Lower lobe of right lung (tissue), 2 donors: ENCODE measurements at regions not wholly inside any gene's neighbourhood (a gene's known extent, or its start where the extent isn't known, plus 50 kb on each side); places are given as distances from the start of the nearest gene placed in this dataset.

Source experiments
- ATAC-seq, 2 donors: fragments of 200-7000 bp; cut with Tn5 transposase; one replicate each; pipeline ENCODE4 v1.9.1; 2020 to 2022; ENCODE audit warnings: mild to moderate bottlenecking in 2 of 2, moderate library complexity in 2 of 2
- DNase-seq: peaks from one replicate; pipeline ENCODE4 v3.0.0-alpha.2; 2020
- H3K27ac ChIP-seq: fragments of 200-600 bp; one replicate; pipeline ENCODE4 v1.8.0; 2022
- H3K27me3 ChIP-seq: fragments of 200-600 bp; one replicate; pipeline ENCODE4 v1.8.0; 2022; ENCODE audit warnings: low read depth
- H3K36me3 ChIP-seq: fragments of 200-600 bp; one replicate; pipeline ENCODE4 v1.8.0; 2022; ENCODE audit warnings: mild to moderate bottlenecking
- H3K4me1 ChIP-seq: fragments of 200-600 bp; one replicate; pipeline ENCODE4 v1.8.0; 2022
- H3K4me3 ChIP-seq: fragments of 200-600 bp; one replicate; pipeline ENCODE4 v1.8.0; 2022; ENCODE audit warnings: mild to moderate bottlenecking
- H3K9me3 ChIP-seq: fragments of 200-600 bp; one replicate; pipeline ENCODE4 v1.8.0; 2022
- intact Hi-C: fragments of 100-400 bp; cut with DNase I; formaldehyde crosslinking; loops from one replicate; pipeline ENCODE4 v1.11.0; 2022
- TF ChIP-seq, protein P1 (sequence below): fragments of 200-600 bp; IDR thresholded peaks from one replicate; pipeline ENCODE4 v1.8.0; 2022; ENCODE audit warnings: antibody characterized with exemption, mild to moderate bottlenecking
- donor health status: DM: no; HTN: yes; CAD: no; lungs with severe emphysema.

DNA sequence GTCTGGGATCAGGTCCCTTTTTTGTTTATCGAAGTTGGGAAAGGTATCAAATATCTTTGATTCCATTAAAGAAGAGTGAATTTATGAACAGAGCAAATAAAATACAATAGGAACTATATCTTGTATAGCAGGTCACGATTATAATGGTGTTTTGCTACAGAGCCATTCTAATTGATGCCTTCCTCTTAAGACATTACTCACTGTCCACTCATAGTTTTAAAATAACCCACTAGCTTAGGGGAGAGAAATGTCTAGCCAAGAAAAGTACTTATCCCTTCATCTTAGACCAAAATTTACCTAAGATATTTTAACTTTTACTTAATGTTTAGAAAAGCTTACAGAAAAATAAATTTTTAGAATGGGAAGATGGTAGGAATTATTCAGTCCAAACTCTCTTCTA, 112.0 kb upstream of the PABPC4L start:
- H3K27ac ChIP-seq: no peak overlapping the region

DNA sequence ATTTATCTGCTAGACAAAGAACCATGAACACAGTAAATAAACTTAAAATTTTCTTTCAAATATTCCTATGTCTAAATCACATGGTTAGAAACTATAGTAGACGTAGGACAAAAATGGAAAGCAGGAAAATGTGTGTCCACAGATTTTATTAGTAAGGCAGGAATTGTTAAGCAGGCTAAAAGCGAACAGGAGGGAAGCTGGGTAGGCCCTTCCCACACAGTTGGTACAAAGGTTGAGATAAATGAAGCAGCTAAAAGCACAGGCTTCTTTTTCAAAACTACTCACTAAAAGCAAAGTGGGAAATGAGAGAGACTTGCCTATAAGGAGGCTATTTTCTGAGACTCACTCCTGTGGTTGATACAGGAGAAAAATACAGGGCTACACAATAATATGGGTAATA, 108.1 kb upstream of the PABPC4L start:
- no peak overlapping the region for H3K4me3 ChIP-seq
- H3K36me3 ChIP-seq: no peaks in the 10 kb centered on the region
- intact Hi-C loops: no loop called here
- ATAC-seq: no peak
- H3K9me3 ChIP-seq: no peaks in the 10 kb centered on the region
- no peaks in the 10 kb centered on the region for H3K4me1 ChIP-seq
- no peak overlapping the region for H3K27ac ChIP-seq
- H3K27me3 ChIP-seq: no peaks in the 10 kb centered on the region
- no peak for DNase-seq
- TF ChIP-seq, protein P1, sequence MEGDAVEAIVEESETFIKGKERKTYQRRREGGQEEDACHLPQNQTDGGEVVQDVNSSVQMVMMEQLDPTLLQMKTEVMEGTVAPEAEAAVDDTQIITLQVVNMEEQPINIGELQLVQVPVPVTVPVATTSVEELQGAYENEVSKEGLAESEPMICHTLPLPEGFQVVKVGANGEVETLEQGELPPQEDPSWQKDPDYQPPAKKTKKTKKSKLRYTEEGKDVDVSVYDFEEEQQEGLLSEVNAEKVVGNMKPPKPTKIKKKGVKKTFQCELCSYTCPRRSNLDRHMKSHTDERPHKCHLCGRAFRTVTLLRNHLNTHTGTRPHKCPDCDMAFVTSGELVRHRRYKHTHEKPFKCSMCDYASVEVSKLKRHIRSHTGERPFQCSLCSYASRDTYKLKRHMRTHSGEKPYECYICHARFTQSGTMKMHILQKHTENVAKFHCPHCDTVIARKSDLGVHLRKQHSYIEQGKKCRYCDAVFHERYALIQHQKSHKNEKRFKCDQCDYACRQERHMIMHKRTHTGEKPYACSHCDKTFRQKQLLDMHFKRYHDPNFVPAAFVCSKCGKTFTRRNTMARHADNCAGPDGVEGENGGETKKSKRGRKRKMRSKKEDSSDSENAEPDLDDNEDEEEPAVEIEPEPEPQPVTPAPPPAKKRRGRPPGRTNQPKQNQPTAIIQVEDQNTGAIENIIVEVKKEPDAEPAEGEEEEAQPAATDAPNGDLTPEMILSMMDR: no peak

More for the DNA sequence above, 112.0 kb upstream of the PABPC4L start:
- TF ChIP-seq, protein P1: no peak
- no peaks in the 10 kb centered on the region for H3K27me3 ChIP-seq
- H3K4me1 ChIP-seq: no peaks in the 10 kb centered on the region
- ATAC-seq (no peak), DNase-seq (no peak)
- H3K9me3 ChIP-seq: no peaks in the 10 kb centered on the region
- no peak overlapping the region for H3K4me3 ChIP-seq
- intact Hi-C loops: no loop called here
- no peaks in the 10 kb centered on the region for H3K36me3 ChIP-seq

DNA sequence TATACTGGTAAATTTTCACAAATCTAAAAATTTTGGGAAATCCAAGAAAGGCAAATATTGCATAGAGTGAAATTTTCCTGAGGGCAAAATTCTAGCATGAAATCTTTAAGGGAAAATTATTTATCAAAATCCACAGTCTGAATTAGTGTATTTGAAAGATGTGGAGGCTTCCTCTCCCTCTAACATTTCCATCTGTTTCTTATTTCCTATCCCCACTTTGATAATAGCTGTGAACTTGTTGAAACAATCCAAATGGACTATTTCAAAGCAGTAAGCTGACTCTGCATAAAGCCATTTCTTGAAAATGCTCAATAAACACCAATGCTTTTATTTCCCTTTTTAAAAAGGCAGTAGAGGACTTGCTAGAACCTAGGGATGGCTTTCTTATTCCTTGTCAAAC, 107.3 kb upstream of the PABPC4L start:
- ATAC-seq: no peak
- no peaks in the 10 kb centered on the region for H3K9me3 ChIP-seq
- H3K4me1 ChIP-seq: no peaks in the 10 kb centered on the region
- intact Hi-C loops: no loop called here
- H3K27ac ChIP-seq: no peak overlapping the region
- TF ChIP-seq, protein P1: no peak
- no peaks in the 10 kb centered on the region for H3K36me3 ChIP-seq
- no peaks in the 10 kb centered on the region for H3K27me3 ChIP-seq
- DNase-seq: no peak
- H3K4me3 ChIP-seq: no peak overlapping the region

DNA sequence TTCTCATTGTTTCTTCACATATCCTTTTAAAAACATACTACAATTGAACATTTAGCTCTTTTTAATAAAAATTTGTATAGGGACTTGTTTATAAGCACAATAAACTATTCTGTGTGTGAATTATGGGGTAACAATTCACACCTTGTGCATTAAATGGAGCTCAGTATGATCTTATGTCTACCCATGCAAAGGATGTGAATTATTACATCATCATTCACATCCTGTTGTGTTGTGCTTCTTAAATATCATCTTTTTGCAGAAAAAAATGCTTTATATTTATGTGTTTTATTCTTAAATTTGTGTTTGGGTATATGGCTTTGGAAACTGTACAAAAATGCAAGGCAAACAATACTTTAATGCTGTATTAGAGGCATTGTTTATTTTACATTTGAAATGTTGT, 96.7 kb upstream of the PABPC4L start:
- Histone ChIP-seq H3K4me3 (no peak overlapping the region), H3K9me3 (peaks cover 6% of the 10 kb centered on the region), H3K27ac (no peak overlapping the region), H3K27me3 (no peaks in the 10 kb centered on the region), H3K36me3 (no peaks in the 10 kb centered on the region), H3K4me1 (no peaks in the 10 kb centered on the region)
- ATAC-seq: no peak
- TF ChIP-seq, protein P1: no peak
- intact Hi-C loops: no loop called here
- no peak for DNase-seq

DNA sequence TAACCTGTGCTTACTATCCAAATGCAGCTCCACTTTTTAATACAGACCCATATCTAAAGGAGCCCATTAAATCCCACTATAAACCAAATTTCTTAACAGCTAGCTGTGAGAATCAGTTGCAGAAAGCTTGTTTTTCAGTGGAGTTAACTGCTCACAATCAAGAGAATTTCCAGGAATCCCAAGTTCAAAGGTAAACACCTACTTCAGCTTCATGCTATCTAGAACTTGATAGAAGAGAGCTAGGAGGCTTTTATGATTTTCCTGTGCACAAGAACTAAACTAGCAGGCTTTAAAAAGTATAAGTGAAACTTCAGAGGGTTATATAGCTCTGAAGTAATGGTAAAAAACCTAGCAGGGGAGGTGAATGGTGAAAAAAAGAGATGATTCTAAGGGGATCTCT, 96.2 kb upstream of the PABPC4L start:
- no peak overlapping the region for H3K27ac ChIP-seq
- ATAC-seq (no peak), DNase-seq (no peak)
- H3K4me1 ChIP-seq: no peaks in the 10 kb centered on the region
- H3K27me3 ChIP-seq: no peaks in the 10 kb centered on the region
- TF ChIP-seq, protein P1: no peak
- H3K4me3 ChIP-seq: no peak overlapping the region
- H3K36me3 ChIP-seq: no peaks in the 10 kb centered on the region
- peaks cover 6% of the 10 kb centered on the region for H3K9me3 ChIP-seq
- intact Hi-C loops: no loop called here

DNA sequence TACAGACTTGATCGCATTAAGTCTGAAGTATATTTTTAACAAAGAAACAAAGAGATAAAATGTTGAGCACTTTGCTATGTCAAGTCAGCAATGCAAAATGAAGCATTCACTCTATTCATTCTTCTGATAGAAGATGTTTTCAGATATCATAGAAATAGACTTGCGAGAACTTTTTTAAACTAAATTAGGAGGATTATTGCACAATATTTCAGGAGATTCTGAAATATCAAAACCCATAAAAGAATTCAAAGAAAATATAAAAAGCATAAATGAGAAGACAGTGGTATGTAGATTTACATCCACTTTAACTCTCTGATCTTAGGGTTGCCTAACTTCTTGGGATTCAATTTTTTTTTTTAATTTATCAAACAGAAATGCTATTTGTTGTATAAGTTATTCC, 81.1 kb upstream of the PABPC4L start:
- H3K36me3 ChIP-seq: no peaks in the 10 kb centered on the region
- H3K27ac ChIP-seq: no peak overlapping the region
- H3K4me3 ChIP-seq: no peak overlapping the region
- TF ChIP-seq, protein P1: no peak
- no peaks in the 10 kb centered on the region for H3K4me1 ChIP-seq
- no peak for ATAC-seq
- no peaks in the 10 kb centered on the region for H3K27me3 ChIP-seq
- H3K9me3 ChIP-seq: no peaks in the 10 kb centered on the region
- intact Hi-C loops: no loop called here
- no peak for DNase-seq
